H9 (cell line): ENCODE measurements at regions not wholly inside any gene's neighbourhood (a gene's known extent, or its start where the extent isn't known, plus 50 kb on each side); places are given as distances from the start of the nearest gene placed in this dataset.
A peak's percentile ranks its signal among the peaks of the same experiment; 100 is the strongest.

Source experiments
- DNase-seq: peaks from one replicate; pipeline ENCODE4 v3.0.0-alpha.2; 2017
- H2AFZ ChIP-seq: one replicate; pipeline ENCODE4 v1.6.1; 2013; ENCODE audit warnings: mild to moderate bottlenecking, low read length, control low read depth, moderate library complexity
- H2AK5ac ChIP-seq: 2 replicates; pipeline ENCODE4 v1.6.1; 2013; ENCODE audit warnings: low read length, control low read depth, mixed read lengths; ENCODE audit not compliant: insufficient read length
- H2BK120ac ChIP-seq: one replicate; pipeline ENCODE4 v1.6.1; 2013; ENCODE audit warnings: low read depth, mild to moderate bottlenecking, low read length, control low read depth, inconsistent platforms; ENCODE audit not compliant: poor library complexity, severe bottlenecking
- H2BK12ac ChIP-seq: 2 replicates; pipeline ENCODE4 v1.6.1; 2013; ENCODE audit warnings: low read length, control low read depth, mixed read lengths, low read depth; ENCODE audit not compliant: insufficient read length
- H2BK15ac ChIP-seq: 2 replicates; pipeline ENCODE4 v1.6.1; 2013; ENCODE audit warnings: low read depth, low read length, control low read depth
- H2BK20ac ChIP-seq: one replicate; pipeline ENCODE4 v1.6.1; 2013; ENCODE audit warnings: low read depth, mild to moderate bottlenecking, low read length, control low read depth, inconsistent platforms; ENCODE audit not compliant: poor library complexity, severe bottlenecking
- H2BK5ac ChIP-seq: 2 replicates; pipeline ENCODE4 v1.6.1; 2013; ENCODE audit warnings: low read length, control low read depth, mixed read lengths; ENCODE audit not compliant: insufficient read length
- H3K14ac ChIP-seq: 2 replicates; pipeline ENCODE4 v1.6.1; 2013; ENCODE audit warnings: low read length, control low read depth; ENCODE audit not compliant: insufficient read depth
- H3K18ac ChIP-seq: 2 replicates; pipeline ENCODE4 v1.6.1; 2013; ENCODE audit warnings: low read depth, mild to moderate bottlenecking, mixed read lengths, low read length, control low read depth; ENCODE audit not compliant: insufficient read length
- H3K23ac ChIP-seq: 2 replicates; pipeline ENCODE4 v1.6.1; 2013; ENCODE audit warnings: low read length, control low read depth, mixed read lengths, low read depth; ENCODE audit not compliant: insufficient read length
- H3K23me2 ChIP-seq: 2 replicates; pipeline ENCODE4 v1.6.1; 2013; ENCODE audit warnings: low read depth, mild to moderate bottlenecking, mixed read lengths, low read length, control low read depth; ENCODE audit not compliant: insufficient read length, poor library complexity, severe bottlenecking
- H3K27ac ChIP-seq: 2 replicates; pipeline ENCODE4 v1.5.1; 2013; ENCODE audit warnings: low read length, control low read depth, mixed read lengths, low read depth; ENCODE audit not compliant: insufficient read length
- H3K27me3 ChIP-seq: 2 replicates; pipeline ENCODE4 v1.6.1; 2013; ENCODE audit warnings: low read length, control low read depth, inconsistent platforms; ENCODE audit not compliant: insufficient read depth
- H3K4ac ChIP-seq: 2 replicates; pipeline ENCODE4 v1.6.1; 2013; ENCODE audit warnings: low read depth, mild to moderate bottlenecking, control low read depth, inconsistent platforms, low read length, moderate library complexity
- H3K4me1 ChIP-seq: 2 replicates; pipeline ENCODE4 v1.6.1; 2013; ENCODE audit warnings: low read length, control low read depth, inconsistent platforms; ENCODE audit not compliant: insufficient read depth
- H3K4me2 ChIP-seq: 2 replicates; pipeline ENCODE4 v1.6.1; 2013; ENCODE audit warnings: low read length, control low read depth, mixed read lengths; ENCODE audit not compliant: insufficient read length, insufficient read depth
- H3K56ac ChIP-seq: 2 replicates; pipeline ENCODE4 v1.6.1; 2013; ENCODE audit warnings: low read depth, mild to moderate bottlenecking, mixed read lengths, low read length, control low read depth; ENCODE audit not compliant: insufficient read length
- H3K79me1 ChIP-seq: 2 replicates; pipeline ENCODE4 v1.6.1; 2013; ENCODE audit warnings: low read depth, mild to moderate bottlenecking, moderate library complexity, low read length, control low read depth, inconsistent platforms; ENCODE audit not compliant: insufficient read depth, poor library complexity, severe bottlenecking
- H3K79me2 ChIP-seq: 2 replicates; pipeline ENCODE4 v1.6.1; 2013; ENCODE audit warnings: low read length, control low read depth, inconsistent platforms; ENCODE audit not compliant: insufficient read depth
- H3K9ac ChIP-seq: 2 replicates; pipeline ENCODE4 v1.6.1; 2013; ENCODE audit warnings: low read length, control low read depth, mixed read lengths; ENCODE audit not compliant: insufficient read length; ENCODE audit errors: extremely low read depth
- H3K9me3 ChIP-seq: one replicate; pipeline ENCODE4 v1.6.1; 2013; ENCODE audit warnings: low read depth, low read length, inconsistent platforms; ENCODE audit not compliant: control insufficient read depth
- H3T11ph ChIP-seq: one replicate; pipeline ENCODE4 v1.6.1; 2013; ENCODE audit warnings: mild to moderate bottlenecking, low read length, control low read depth, inconsistent platforms
- H4K20me1 ChIP-seq: one replicate; pipeline ENCODE4 v1.6.1; 2013; ENCODE audit not compliant: control insufficient read depth, insufficient read length, insufficient read depth
- H4K5ac ChIP-seq: 2 replicates; pipeline ENCODE4 v1.6.1; 2013; ENCODE audit warnings: low read depth, mild to moderate bottlenecking, mixed read lengths, low read length, control low read depth; ENCODE audit not compliant: insufficient read length
- H4K8ac ChIP-seq: replicated peaks from 2 replicates; pipeline ENCODE4 v1.6.1; 2013; ENCODE audit warnings: low read length, control low read depth, mixed read lengths, low read depth; ENCODE audit not compliant: insufficient read length
- H4K91ac ChIP-seq: 2 replicates; pipeline ENCODE4 v1.6.1; 2013; ENCODE audit warnings: low read depth, mild to moderate bottlenecking, moderate library complexity, mixed read lengths, low read length, control low read depth; ENCODE audit not compliant: insufficient read length
- H3K27ac Mint-ChIP-seq, 3 experiments: 2 replicates in 2 of 3; 3 replicates in 1 of 3; pipeline ENCODE4 v1.8.0; 2020 to 2021; ENCODE audit warnings: mixed read lengths in 3 of 3, mild to moderate bottlenecking in 1 of 3, moderate library complexity in 1 of 3
- H3K27me3 Mint-ChIP-seq: 2 replicates; pipeline ENCODE4 v1.8.0; 2021; ENCODE audit warnings: low read depth, mild to moderate bottlenecking, moderate library complexity, mixed read lengths
- H3K36me3 Mint-ChIP-seq, 3 experiments: 2 replicates in 2 of 3; 3 replicates in 1 of 3; pipeline ENCODE4 v1.8.0; 2020 to 2021; ENCODE audit warnings: low read depth in 3 of 3, mixed read lengths in 3 of 3; ENCODE audit not compliant: insufficient read depth in 1 of 3
- H3K4me1 Mint-ChIP-seq, 2 experiments: 2 replicates each; pipeline ENCODE4 v1.8.0; 2020; ENCODE audit warnings: mixed read lengths in 2 of 2
- H3K4me3 Mint-ChIP-seq, 2 experiments: 2 replicates in 1 of 2; 3 replicates in 1 of 2; pipeline ENCODE4 v1.8.0; 2020 to 2021; ENCODE audit warnings: mild to moderate bottlenecking in 2 of 2, mixed read lengths in 2 of 2, moderate library complexity in 1 of 2
- H3K9me3 Mint-ChIP-seq, 2 experiments: 2 replicates in 1 of 2; 3 replicates in 1 of 2; pipeline ENCODE4 v1.8.0; 2020; ENCODE audit warnings: mild to moderate bottlenecking in 2 of 2, mixed read lengths in 2 of 2, moderate library complexity in 1 of 2
- WGBS: extraction: QIAGEN DNeasy Blood & Tissue Kit; methylation state at CpG from one replicate; pipeline ENCODE4 v1.1.7; 2013; ENCODE audit warnings: missing lambda C conversion rate, low lambda C conversion rate, mixed read lengths; ENCODE audit not compliant: insufficient read length; ENCODE audit errors: extremely low coverage; 5-methylcytosine and 5-hydroxymethylcytosine counted together
- TF ChIP-seq, protein P1 (sequence below): fragments of 200-600 bp; sonication (generic); conservative IDR thresholded peaks from 3 replicates; pipeline ENCODE4 v1.8.0; 2021; ENCODE audit warnings: antibody characterized with exemption, mild to moderate bottlenecking

GRCh38 chr10:78381107-78381506 is 347.4 kb downstream of the RPS24 start:
- Histone ChIP-seq H4K5ac (no peak overlapping the region), H3K14ac (no peak overlapping the region), H2BK15ac (no peak overlapping the region), H3K79me2 (no peaks in the 10 kb centered on the region), H3K4me2 (no peak overlapping the region), H3K9ac (no peak overlapping the region), H3K56ac (no peak overlapping the region), H3T11ph (no peak overlapping the region), H3K9me3 (no peaks in the 10 kb centered on the region), H3K27ac (no peak overlapping the region), H3K27me3 (no peaks in the 10 kb centered on the region), H3K23me2 (no peaks in the 10 kb centered on the region), H4K8ac (no peak overlapping the region), H3K23ac (no peak overlapping the region), H2BK5ac (no peak overlapping the region), H4K20me1 (no peaks in the 10 kb centered on the region), H3K79me1 (no peaks in the 10 kb centered on the region), H4K91ac (no peak overlapping the region), H3K4me1 (no peaks in the 10 kb centered on the region), H2AK5ac (no peak overlapping the region), H2BK20ac (no peak overlapping the region), H3K18ac (no peak overlapping the region), H2AFZ (no peak overlapping the region), H2BK120ac (no peak overlapping the region), H3K4ac (no peak overlapping the region), H2BK12ac (no peak overlapping the region)
- DNase-seq, result peak; percentile 42
- Mint-ChIP-seq H3K36me3 (peaks cover 3 to 11% (median 8%) of the 10 kb centered on the region in 3 experiments; a peak in 4 of 7 replicates), H3K27ac (no peak overlapping the region), H3K4me3 (no peak overlapping the region), H3K27me3 (peaks cover 48% of the 10 kb centered on the region), H3K9me3 (peaks cover 8% of the 10 kb centered on the region in 2 experiments), H3K4me1 (peaks cover 28 to 29% of the 10 kb centered on the region in 2 experiments)
- TF ChIP-seq, protein P1, sequence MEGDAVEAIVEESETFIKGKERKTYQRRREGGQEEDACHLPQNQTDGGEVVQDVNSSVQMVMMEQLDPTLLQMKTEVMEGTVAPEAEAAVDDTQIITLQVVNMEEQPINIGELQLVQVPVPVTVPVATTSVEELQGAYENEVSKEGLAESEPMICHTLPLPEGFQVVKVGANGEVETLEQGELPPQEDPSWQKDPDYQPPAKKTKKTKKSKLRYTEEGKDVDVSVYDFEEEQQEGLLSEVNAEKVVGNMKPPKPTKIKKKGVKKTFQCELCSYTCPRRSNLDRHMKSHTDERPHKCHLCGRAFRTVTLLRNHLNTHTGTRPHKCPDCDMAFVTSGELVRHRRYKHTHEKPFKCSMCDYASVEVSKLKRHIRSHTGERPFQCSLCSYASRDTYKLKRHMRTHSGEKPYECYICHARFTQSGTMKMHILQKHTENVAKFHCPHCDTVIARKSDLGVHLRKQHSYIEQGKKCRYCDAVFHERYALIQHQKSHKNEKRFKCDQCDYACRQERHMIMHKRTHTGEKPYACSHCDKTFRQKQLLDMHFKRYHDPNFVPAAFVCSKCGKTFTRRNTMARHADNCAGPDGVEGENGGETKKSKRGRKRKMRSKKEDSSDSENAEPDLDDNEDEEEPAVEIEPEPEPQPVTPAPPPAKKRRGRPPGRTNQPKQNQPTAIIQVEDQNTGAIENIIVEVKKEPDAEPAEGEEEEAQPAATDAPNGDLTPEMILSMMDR, result peak; percentile 74
- no CpG with 5 or more reads among the region's 19 CpGs for WGBS
